HUES64 (cell line): ENCODE measurements at regions not wholly inside any gene's neighbourhood (a gene's known extent, or its start where the extent isn't known, plus 50 kb on each side); places are given as distances from the start of the nearest gene placed in this dataset.

ENCODE experiments used
- H3K27ac ChIP-seq: 2 replicates; pipeline ENCODE4 v1.7.0; 2013; ENCODE audit warnings: low read depth, low read length, inconsistent platforms
- H3K27me3 ChIP-seq: 2 replicates; pipeline ENCODE4 v1.6.1; 2013; ENCODE audit warnings: mild to moderate bottlenecking, low read length; ENCODE audit not compliant: insufficient read depth
- H3K36me3 ChIP-seq: 2 replicates; pipeline ENCODE4 v1.6.1; 2013; ENCODE audit warnings: mild to moderate bottlenecking, low read length; ENCODE audit not compliant: insufficient read depth
- H3K4me1 ChIP-seq: 2 replicates; pipeline ENCODE4 v1.6.1; 2013; ENCODE audit warnings: mild to moderate bottlenecking, low read length, moderate library complexity; ENCODE audit not compliant: insufficient read depth
- H3K4me3 ChIP-seq: 2 replicates; pipeline ENCODE4 v1.5.1; 2013; ENCODE audit warnings: mild to moderate bottlenecking, low read length, moderate library complexity
- H3K9ac ChIP-seq: 2 replicates; pipeline ENCODE4 v1.6.1; 2013; ENCODE audit warnings: mild to moderate bottlenecking, low read depth, low read length
- H3K9me3 ChIP-seq: 2 replicates; pipeline ENCODE4 v1.6.1; 2013; ENCODE audit warnings: low read depth, low read length; ENCODE audit not compliant: insufficient read depth
- WGBS: fragments of 150-250, 120-280 bp; methylation state at CpG from one replicate; pipeline ENCODE4 v1.1.7; 2013; ENCODE audit warnings: missing lambda C conversion rate; 5-methylcytosine and 5-hydroxymethylcytosine counted together

DNA sequence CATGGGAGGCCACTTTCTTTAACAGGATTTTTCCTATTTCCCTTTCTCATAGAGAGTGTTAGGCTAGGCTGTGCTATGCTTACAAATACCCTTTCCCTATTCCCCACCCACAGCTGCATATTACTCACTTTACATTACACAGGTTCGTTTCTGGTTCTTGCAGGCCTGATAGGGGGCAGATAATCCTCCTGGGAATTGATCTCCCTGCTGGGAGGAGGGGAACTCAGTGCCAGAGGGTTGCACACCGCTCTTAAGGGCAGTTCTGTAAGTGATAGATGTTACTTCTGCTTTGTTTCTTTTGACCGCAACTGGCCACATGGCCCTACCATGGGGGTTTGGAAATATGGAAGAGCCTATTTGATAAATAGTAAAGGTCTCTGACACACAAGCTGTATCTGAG lies 54.0 kb upstream of the NTRK2 start:
- no peaks in the 10 kb centered on the region for H3K36me3 ChIP-seq
- H3K9ac ChIP-seq = no peak overlapping the region
- WGBS = 51% methylated on average over 3 of the region's 3 CpGs
- H3K4me1 ChIP-seq = peaks cover 11% of the 10 kb centered on the region
- no peak overlapping the region for H3K4me3 ChIP-seq
- H3K9me3 ChIP-seq = peaks cover 7% of the 10 kb centered on the region
- H3K27ac ChIP-seq = no peak overlapping the region
- no peaks in the 10 kb centered on the region for H3K27me3 ChIP-seq

DNA sequence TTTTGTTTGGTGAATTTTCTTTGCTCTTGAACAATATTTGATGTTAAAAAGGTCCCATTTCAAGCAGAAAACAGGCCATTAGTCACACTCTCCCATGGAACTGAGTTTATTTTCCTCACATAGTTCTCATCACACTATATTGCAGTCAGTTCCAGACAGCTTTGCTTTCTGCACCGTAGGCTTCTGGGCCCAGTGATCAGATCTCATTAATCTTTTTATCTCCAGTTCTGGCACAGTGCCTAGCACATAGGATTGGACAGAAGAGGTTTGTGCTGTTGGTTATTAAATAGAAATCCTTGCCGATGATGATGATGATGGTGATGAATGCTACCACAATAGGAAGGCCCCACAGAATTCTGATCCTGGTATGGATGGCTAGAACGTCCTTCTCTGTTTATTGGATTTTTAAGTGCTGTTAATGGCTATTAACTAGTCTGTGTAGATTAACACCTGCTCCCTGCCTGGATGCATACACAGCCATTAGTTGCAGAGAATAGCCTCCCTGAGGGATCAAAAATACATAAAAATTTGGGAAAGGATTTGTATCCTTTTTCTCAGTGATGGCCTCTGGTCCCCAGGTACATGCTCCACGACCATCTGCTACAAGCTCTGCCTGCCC lies 52.0 kb upstream of the NTRK2 start:
- Histone ChIP-seq H3K9me3 (no peaks in the 10 kb centered on the region), H3K4me1 (peaks cover 11% of the 10 kb centered on the region), H3K9ac (no peak overlapping the region), H3K4me3 (no peak overlapping the region), H3K27ac (no peak overlapping the region), H3K27me3 (no peaks in the 10 kb centered on the region), H3K36me3 (no peaks in the 10 kb centered on the region)
- 86% methylated on average over 4 of the region's 4 CpGs for WGBS
